Hepatocyte (in vitro differentiated cells): ENCODE measurements at regions not wholly inside any gene's neighbourhood (a gene's known extent, or its start where the extent isn't known, plus 50 kb on each side); places are given as distances from the start of the nearest gene placed in this dataset.

Source experiments
- DNase-seq: peaks from one replicate; pipeline ENCODE4 v3.0.0-alpha.2; 2016; ENCODE audit warnings: low spot score
- H2AFZ ChIP-seq: fragments of 200-600 bp; sonication (generic); 2 replicates; pipeline ENCODE4 v1.6.0; 2016; ENCODE audit warnings: antibody characterized with exemption, mild to moderate bottlenecking
- H3K27ac ChIP-seq: fragments of 200-600 bp; sonication (generic); 2 replicates; pipeline ENCODE4 v1.5.1; 2016; ENCODE audit warnings: mild to moderate bottlenecking
- H3K27me3 ChIP-seq: fragments of 200-600 bp; sonication (generic); 2 replicates; pipeline ENCODE4 v1.6.1; 2016
- H3K36me3 ChIP-seq: fragments of 200-600 bp; sonication (generic); replicated peaks from 2 replicates; pipeline ENCODE4 v1.5.1; 2016; ENCODE audit warnings: low read depth; ENCODE audit not compliant: insufficient read depth
- H3K4me1 ChIP-seq: fragments of 200-600 bp; sonication (generic); 2 replicates; pipeline ENCODE4 v1.5.1; 2016; ENCODE audit warnings: mild to moderate bottlenecking, moderate library complexity; ENCODE audit not compliant: insufficient read depth
- H3K4me2 ChIP-seq: fragments of 200-600 bp; sonication (generic); 2 replicates; pipeline ENCODE4 v1.6.0; 2016
- H3K4me3 ChIP-seq: fragments of 200-600 bp; sonication (generic); 2 replicates; pipeline ENCODE4 v1.5.1; 2016; ENCODE audit warnings: mild to moderate bottlenecking
- H3K79me2 ChIP-seq: fragments of 200-600 bp; sonication (generic); 2 replicates; pipeline ENCODE4 v1.6.0; 2017; ENCODE audit warnings: mild to moderate bottlenecking
- H3K9me2 ChIP-seq: fragments of 200-600 bp; sonication (generic); replicated peaks from 2 replicates; pipeline ENCODE4 v1.6.0; 2017; ENCODE audit warnings: mild to moderate bottlenecking; ENCODE audit not compliant: insufficient read depth
- H3K9me3 ChIP-seq: fragments of 200-600 bp; sonication (generic); 2 replicates; pipeline ENCODE4 v1.5.1; 2016; ENCODE audit warnings: low read depth, mild to moderate bottlenecking
- H4K20me1 ChIP-seq: fragments of 200-600 bp; sonication (generic); 2 replicates; pipeline ENCODE4 v1.6.0; 2016; ENCODE audit warnings: mild to moderate bottlenecking; ENCODE audit not compliant: insufficient read depth, poor library complexity, severe bottlenecking
- CTCF ChIP-seq: fragments of 200-600 bp; sonication (generic); IDR thresholded peaks from 2 replicates; pipeline ENCODE4 v1.5.1; 2016; ENCODE audit warnings: antibody characterized with exemption, mild to moderate bottlenecking; ENCODE audit not compliant: poor library complexity
- EZH2 ChIP-seq: fragments of 200-600 bp; sonication (generic); IDR thresholded peaks from 2 replicates; pipeline ENCODE4 v1.6.1; 2016; ENCODE audit warnings: antibody characterized with exemption, mild to moderate bottlenecking, borderline replicate concordance
- EZH2phosphoT487 ChIP-seq: fragments of 200-600 bp; sonication (generic); IDR thresholded peaks from one replicate; pipeline ENCODE4 v1.6.1; 2018; ENCODE audit warnings: antibody characterized with exemption, mild to moderate bottlenecking, low read depth, moderate library complexity; ENCODE audit not compliant: unreplicated experiment, severe bottlenecking
- WGBS: methylation state at CpG from one replicate; pipeline ENCODE4 v1.1.6; 2016; ENCODE audit warnings: low lambda C conversion rate; ENCODE audit errors: missing lambda C conversion rate; 5-methylcytosine and 5-hydroxymethylcytosine counted together

DNA sequence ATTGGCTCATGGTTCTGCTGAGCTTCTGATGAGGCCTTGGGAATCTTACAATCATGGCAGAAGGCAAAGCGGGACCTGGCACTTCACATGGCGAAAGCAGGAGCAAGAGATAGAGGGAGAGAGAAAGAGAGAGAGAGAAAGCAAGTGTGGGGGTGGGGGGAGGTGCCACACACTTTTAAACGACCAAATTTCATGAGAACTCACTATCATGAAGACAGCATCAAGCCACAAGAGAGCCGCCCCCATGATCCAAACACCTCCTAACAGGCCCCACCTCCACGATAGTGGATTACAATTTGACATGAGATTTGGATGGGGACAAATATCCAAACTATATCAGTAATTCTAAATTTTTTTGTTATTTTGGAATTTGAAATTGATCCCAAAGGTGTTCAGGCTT is 553.9 kb downstream of the PRR16 start:
- Histone ChIP-seq H3K4me1 (no peaks in the 10 kb centered on the region), H3K9me2 (no peaks in the 10 kb centered on the region), H3K36me3 (no peaks in the 10 kb centered on the region), H4K20me1 (no peaks in the 10 kb centered on the region), H3K27me3 (no peaks in the 10 kb centered on the region), H3K4me3 (no peak overlapping the region), H3K27ac (no peak overlapping the region), H2AFZ (no peak overlapping the region), H3K4me2 (no peak overlapping the region), H3K9me3 (no peaks in the 10 kb centered on the region), H3K79me2 (no peaks in the 10 kb centered on the region)
- no peak for TF ChIP-seq EZH2phosphoT487
- TF ChIP-seq EZH2 = no peak
- no peak for TF ChIP-seq CTCF
- no peak for DNase-seq
- WGBS = 91% methylated on average over 5 of the region's 5 CpGs

DNA sequence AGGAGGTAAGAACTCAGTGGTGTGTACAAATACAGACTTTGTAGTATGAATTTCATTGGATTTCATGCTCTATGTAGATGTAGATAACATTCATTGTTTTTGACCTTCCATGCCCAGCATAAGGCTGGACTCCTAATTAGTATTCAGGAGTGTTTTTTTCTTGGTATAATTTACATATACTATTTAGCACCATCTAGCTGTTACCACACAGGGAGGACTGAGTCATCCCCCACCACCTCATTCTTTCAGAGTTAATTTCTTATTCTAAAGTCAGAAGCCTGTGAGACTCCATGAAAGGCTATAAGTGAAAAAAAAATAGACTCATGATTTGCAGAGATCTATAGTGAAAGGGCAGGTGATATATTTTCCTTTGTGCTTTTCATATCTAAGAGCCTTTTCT is 555.0 kb downstream of the PRR16 start:
- Histone ChIP-seq H3K4me3 (no peak overlapping the region), H3K9me3 (no peaks in the 10 kb centered on the region), H3K27ac (no peak overlapping the region), H3K4me1 (no peaks in the 10 kb centered on the region), H3K4me2 (no peak overlapping the region), H3K36me3 (no peaks in the 10 kb centered on the region), H3K27me3 (no peaks in the 10 kb centered on the region), H3K79me2 (no peaks in the 10 kb centered on the region), H4K20me1 (no peaks in the 10 kb centered on the region), H3K9me2 (no peaks in the 10 kb centered on the region), H2AFZ (no peak overlapping the region)
- TF ChIP-seq CTCF = no peak
- no peak for TF ChIP-seq EZH2
- no peak for TF ChIP-seq EZH2phosphoT487
- DNase-seq = no peak

DNA sequence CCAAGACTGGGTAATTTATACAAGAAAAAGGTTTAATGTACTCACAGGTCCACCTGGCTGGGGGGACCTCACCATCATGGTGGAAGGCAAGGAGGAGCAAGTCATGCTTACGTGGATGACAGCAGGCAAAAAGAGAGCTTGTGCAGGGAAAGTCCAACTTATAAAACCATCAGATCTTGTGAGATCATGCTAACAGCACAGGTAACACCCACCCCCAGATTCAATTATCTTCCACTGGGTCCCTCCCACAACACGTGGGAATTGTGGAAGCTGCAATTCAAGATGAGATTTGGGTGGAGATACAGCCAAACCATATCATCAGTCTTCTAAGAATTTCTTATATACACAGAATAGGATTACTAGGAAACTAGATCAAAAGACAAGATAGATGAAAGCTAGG is 555.6 kb downstream of the PRR16 start:
- no peak overlapping the region for H2AFZ ChIP-seq
- H3K9me3 ChIP-seq = no peaks in the 10 kb centered on the region
- H3K79me2 ChIP-seq = no peaks in the 10 kb centered on the region
- H3K4me1 ChIP-seq = no peaks in the 10 kb centered on the region
- WGBS = 48% methylated on average over 2 of the region's 2 CpGs
- DNase-seq = no peak
- no peaks in the 10 kb centered on the region for H3K36me3 ChIP-seq
- no peak overlapping the region for H3K27ac ChIP-seq
- no peak overlapping the region for H3K4me2 ChIP-seq
- H3K4me3 ChIP-seq = no peak overlapping the region
- no peak for TF ChIP-seq EZH2
- no peak for TF ChIP-seq CTCF
- TF ChIP-seq EZH2phosphoT487 = no peak
- H3K9me2 ChIP-seq = no peaks in the 10 kb centered on the region
- no peaks in the 10 kb centered on the region for H3K27me3 ChIP-seq
- H4K20me1 ChIP-seq = no peaks in the 10 kb centered on the region

- H3K9me2 ChIP-seq = no peaks in the 10 kb centered on the region
- H3K79me2 ChIP-seq = no peaks in the 10 kb centered on the region
- no peak overlapping the region for H3K27ac ChIP-seq
- no peaks in the 10 kb centered on the region for H3K4me1 ChIP-seq
- no peaks in the 10 kb centered on the region for H3K9me3 ChIP-seq
- no peaks in the 10 kb centered on the region for H4K20me1 ChIP-seq
- no peak overlapping the region for H3K4me3 ChIP-seq
- TF ChIP-seq EZH2phosphoT487 (no peak), CTCF (no peak), EZH2 (no peak)
- WGBS = 61% methylated on average over 5 of the region's 5 CpGs
- no peak overlapping the region for H3K4me2 ChIP-seq
- no peaks in the 10 kb centered on the region for H3K27me3 ChIP-seq
- H2AFZ ChIP-seq = no peak overlapping the region
- no peak for DNase-seq
- H3K36me3 ChIP-seq = no peaks in the 10 kb centered on the region
Observed at GRCh38 chr5:121021681-121022080, 557.6 kb downstream of the PRR16 start.
